ENCODE measurements at regions not wholly inside any gene's neighbourhood (a gene's known extent, or its start where the extent isn't known, plus 50 kb on each side); places are given as distances from the start of the nearest gene placed in this dataset.

DNA sequence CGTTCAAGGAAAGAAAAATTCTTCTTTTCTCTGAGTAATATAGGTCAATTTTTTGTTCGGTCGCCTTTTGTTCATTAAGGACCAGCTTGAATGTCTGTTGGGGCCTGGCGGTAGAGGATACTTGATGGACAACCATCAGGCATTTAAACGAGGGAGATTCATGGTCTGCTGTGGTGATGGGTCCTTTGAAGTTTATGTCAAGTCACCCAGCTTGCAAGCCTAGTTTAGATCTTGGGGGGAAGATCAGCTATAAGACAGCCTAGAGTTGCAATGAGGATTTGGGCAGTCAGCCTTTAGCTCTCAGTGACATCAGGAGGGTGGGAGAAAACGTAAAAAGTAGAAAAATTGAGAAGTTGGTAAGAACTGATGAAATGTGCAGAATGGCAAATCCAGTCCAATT is 80.2 kb upstream of the SPRY4 start (continued):
- peak; percentile 38 for TF ChIP-seq NFE2 (IDR thresholded peaks at IDR 0.05; ENCODE audit: low read depth)
- TF ChIP-seq ZNF316 (IDR thresholded peaks at IDR 0.05) = peak; percentile 11; the same call in 1 of the 2 replicates
- TF ChIP-seq ZNF668 (CRISPR knock-in tag; IDR thresholded peaks at IDR 0.05) = no peak
- TF ChIP-seq MEIS2 (IDR thresholded peaks at IDR 0.05; ENCODE audit: partially characterized antibody) = peak; percentile 33
- no peak for TF ChIP-seq DPF2 (IDR thresholded peaks at IDR 0.05)
- TF ChIP-seq, protein P1, sequence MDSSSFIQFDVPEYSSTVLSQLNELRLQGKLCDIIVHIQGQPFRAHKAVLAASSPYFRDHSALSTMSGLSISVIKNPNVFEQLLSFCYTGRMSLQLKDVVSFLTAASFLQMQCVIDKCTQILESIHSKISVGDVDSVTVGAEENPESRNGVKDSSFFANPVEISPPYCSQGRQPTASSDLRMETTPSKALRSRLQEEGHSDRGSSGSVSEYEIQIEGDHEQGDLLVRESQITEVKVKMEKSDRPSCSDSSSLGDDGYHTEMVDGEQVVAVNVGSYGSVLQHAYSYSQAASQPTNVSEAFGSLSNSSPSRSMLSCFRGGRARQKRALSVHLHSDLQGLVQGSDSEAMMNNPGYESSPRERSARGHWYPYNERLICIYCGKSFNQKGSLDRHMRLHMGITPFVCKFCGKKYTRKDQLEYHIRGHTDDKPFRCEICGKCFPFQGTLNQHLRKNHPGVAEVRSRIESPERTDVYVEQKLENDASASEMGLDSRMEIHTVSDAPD (CRISPR knock-in tag; IDR thresholded peaks at IDR 0.05) = no peak
- TF ChIP-seq PML (IDR thresholded peaks at IDR 0.05; ENCODE audit: low read length) = no peak

DNA sequence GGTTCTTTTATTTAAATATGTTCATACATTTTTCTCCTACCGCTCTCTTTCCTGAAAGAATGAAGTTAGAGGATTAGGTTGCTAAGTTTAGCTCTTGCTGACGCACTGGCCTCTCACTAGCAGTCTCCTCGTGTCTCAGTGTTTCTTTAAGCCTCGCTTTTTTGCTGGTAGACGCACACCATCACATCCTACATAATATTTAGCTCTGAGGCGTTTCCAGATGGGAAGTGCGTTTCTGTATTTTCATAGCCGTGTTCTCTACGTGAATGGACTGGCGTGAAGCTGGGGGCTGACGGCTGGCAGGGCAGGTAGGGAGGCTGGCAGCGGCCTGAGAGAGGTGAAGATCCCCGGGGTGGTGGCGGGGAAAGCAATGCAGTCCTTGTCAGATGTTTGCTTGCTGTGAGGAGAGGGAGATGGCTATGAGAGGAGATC is 79.2 kb upstream of the SPRY4 start:
- 0 out of 2 replicates have a peak overlapping the region, but pooled peaks have one; percentile 28 for H2AFZ ChIP-seq (ENCODE audit: low read depth, low read length)
- no peak overlapping the region for H3K9ac ChIP-seq (ENCODE audit: insufficient read depth in 1 of 2, low read depth in 2 of 2, low read length in 2 of 2)
- ChIA-PET POLR2A (interaction anchor here (1.2 to 1.6 kb wide), 2 partner anchors 9 to 10 kb away, joined by 3 read pairs; no protein-coding TSS in a partner anchor), CTCF (ENCODE audit: low intra/inter-chr PET ratio) (no interaction called here)
- FAIRE-seq = no peak
- no peaks in the 10 kb centered on the region for H3K9me3 ChIP-seq (replicated peaks; ENCODE audit: control insufficient read depth, insufficient read depth, low read depth, low read length)
- ATAC-seq = no peak
- DNase-seq (ENCODE audit: extremely low read depth in 1 of 4, low spot score in 3 of 4) = no peak
- no TSS peak for BruUV-seq (replicated peaks)
- intact Hi-C loops (cut with micrococcal nuclease) (no loop called here), in situ Hi-C loops (cut with MboI) (no loop called here)
- no peaks in the 10 kb centered on the region for H3K79me2 ChIP-seq (ENCODE audit: control insufficient read depth, insufficient read depth, low read length)
- H3K9me1 ChIP-seq (ENCODE audit: control insufficient read depth, insufficient read depth, low read length) = no peaks in the 10 kb centered on the region
- no peak overlapping the region for H3K4me3 ChIP-seq
- no peaks in the 10 kb centered on the region for H3K36me3 ChIP-seq (ENCODE audit: control insufficient read depth, insufficient read depth, low read length)
- WGBS (ENCODE audit: insufficient coverage, low coverage, missing lambda C conversion rate) = 57% methylated on average over 14 of the region's 14 CpGs
- peaks cover 0 to 6% of the 10 kb centered on the region in 2 experiments; a peak in 1 of 5 replicates for H3K27me3 ChIP-seq (ENCODE audit: control insufficient read depth in 2 of 2, insufficient read depth in 2 of 2, low read length in 2 of 2)
- no peak overlapping the region for H3K27ac ChIP-seq (ENCODE audit: extremely low read depth, low read depth, low read length)
- peaks cover 2 to 7% of the 10 kb centered on the region in 2 experiments; a peak in 2 of 5 replicates for H3K4me1 ChIP-seq (replicated peaks in 1 of 2; ENCODE audit: control insufficient read depth in 2 of 2, insufficient read depth in 2 of 2, low read length in 2 of 2)
- no peaks in the 10 kb centered on the region for H4K20me1 ChIP-seq (replicated peaks; ENCODE audit: control insufficient read depth, insufficient read depth, low read length)
- no peak overlapping the region for H3K4me2 ChIP-seq (ENCODE audit: insufficient read depth, low read length)
- no peak for TF ChIP-seq ESRRB (CRISPR knock-in tag; IDR thresholded peaks at IDR 0.05; ENCODE audit: borderline replicate concordance)
- TF ChIP-seq ZBTB1 (CRISPR knock-in tag; IDR thresholded peaks at IDR 0.05; ENCODE audit: borderline replicate concordance, low read depth) = no peak
- no peak for TF ChIP-seq SUPT5H (IDR thresholded peaks at IDR 0.05)
- no peak for TF ChIP-seq BCL6 (CRISPR knock-in tag; IDR thresholded peaks at IDR 0.05)
- TF ChIP-seq RFX7 (CRISPR knock-in tag; IDR thresholded peaks at IDR 0.05) = no peak
- no peak for TF ChIP-seq CHD4 (IDR thresholded peaks at IDR 0.05; ENCODE audit: insufficient read depth, insufficient replicate concordance, low read depth, low read length, poor library complexity, severe bottlenecking)
- TF ChIP-seq BMI1 (IDR thresholded peaks at IDR 0.05; ENCODE audit: low read length) = no peak
- no peak for TF ChIP-seq POU5F1 (IDR thresholded peaks at IDR 0.05; ENCODE audit: borderline replicate concordance, low read depth, low read length, partially characterized antibody)
- no peak for TF ChIP-seq TARDBP (IDR thresholded peaks at IDR 0.05)
- TF ChIP-seq ZNF311 (CRISPR knock-in tag; IDR thresholded peaks at IDR 0.05) = no peak
- TF ChIP-seq IRF9 (tag; IDR thresholded peaks at IDR 0.05) = no peak
- TF ChIP-seq NELFE (IDR thresholded peaks at IDR 0.05; ENCODE audit: insufficient read depth, insufficient read length) = no peak

All from K562 (cell line).